HepG2 (cell line): ENCODE measurements at regions not wholly inside any gene's neighbourhood (a gene's known extent, or its start where the extent isn't known, plus 50 kb on each side); places are given as distances from the start of the nearest gene placed in this dataset.

Source experiments
- ATAC-seq: fragments of 200-7000 bp; cut with Tn5 transposase; 3 replicates; pipeline ENCODE4 v1.9.1; 2020; ENCODE audit warnings: mild to moderate bottlenecking, moderate library complexity
- BruUV-seq: library from RNA; stranded (reverse); fragments of 400-500 nt; replicated peaks from 2 replicates; lab custom pipeline; 2021; lab: Mats Ljungman, UMichigan
- CTCF ChIA-PET: fragments of 300-600 bp; formaldehyde crosslinking; extraction: SDS; loops from one replicate; lab custom pipeline; 2021; ENCODE audit warnings: low total read pairs, inconsistent platforms, low intra/inter-chr PET ratio; lab: Yijun Ruan, JAX
- POLR2A ChIA-PET: fragments of 350-600 bp; sonication (Branson Sonifier 250); formaldehyde crosslinking; loops from one replicate; lab custom pipeline; 2020; ENCODE audit warnings: antibody characterized with exemption, inconsistent platforms; lab: Yijun Ruan, JAX
- DNase-seq: peaks from one replicate; pipeline ENCODE4 v3.0.0-alpha.2; 2015; ENCODE audit warnings: low spot score
- FAIRE-seq: peaks from 3 replicates; lab custom pipeline; 2011; peaks lifted over from hg19 to GRCh38; lab: Jason Lieb, UNC
- H2AFZ ChIP-seq: one replicate; pipeline ENCODE4 v1.6.1; 2011; ENCODE audit warnings: low read length, inconsistent platforms
- H3K27ac ChIP-seq: fragments of 300-600 bp; 3 replicates; pipeline ENCODE4 v1.8.0; 2011; ENCODE audit warnings: mixed run types, mild to moderate bottlenecking, mixed read lengths, low read length, inconsistent platforms; ENCODE audit not compliant: insufficient read depth; ENCODE audit errors: extremely low read length
- H3K27me3 ChIP-seq, 2 experiments: fragments of 200-600 bp in 1 of 2; 2 replicates in 1 of 2; 3 replicates in 1 of 2; pipeline versions ENCODE4 v1.6.0 to v1.8.0; 2011; ENCODE audit warnings: low read length in 2 of 2, mild to moderate bottlenecking in 2 of 2, moderate library complexity in 2 of 2, inconsistent platforms in 1 of 2; ENCODE audit not compliant: insufficient read depth in 2 of 2, control insufficient read depth in 1 of 2
- H3K36me3 ChIP-seq, 2 experiments: fragments of 200-600 bp in 1 of 2; replicated peaks in 1 of 2; 2 replicates in 1 of 2; 3 replicates in 1 of 2; pipeline versions ENCODE4 v1.5.1 to v1.8.0; 2011; ENCODE audit warnings: low read length in 2 of 2, inconsistent platforms in 1 of 2; ENCODE audit not compliant: insufficient read depth in 2 of 2, control insufficient read depth in 1 of 2
- H3K4me1 ChIP-seq: 2 replicates; pipeline ENCODE4 v1.5.1; 2012; ENCODE audit warnings: low read length, inconsistent platforms; ENCODE audit not compliant: insufficient read depth
- H3K4me2 ChIP-seq: 2 replicates; pipeline ENCODE4 v1.6.0; 2011; ENCODE audit warnings: low read depth, low read length, inconsistent platforms
- H3K4me3 ChIP-seq, 3 experiments: fragments of 200-600 bp in 1 of 3; sonication (generic), shearing (Covaris generic) in 1 of 3; replicated peaks in 1 of 3; 2 replicates each; pipeline ENCODE4 v1.5.1; 2011 to 2016; ENCODE audit warnings: low read length in 3 of 3, inconsistent platforms in 2 of 3, low read depth in 2 of 3, mild to moderate bottlenecking in 2 of 3, control low read depth in 1 of 3, mixed read lengths in 1 of 3; ENCODE audit not compliant: insufficient read depth in 1 of 3
- H3K79me2 ChIP-seq: one replicate; pipeline ENCODE4 v1.6.1; 2011; ENCODE audit warnings: low read length, inconsistent platforms; ENCODE audit not compliant: insufficient read depth
- H3K9ac ChIP-seq: 2 replicates; pipeline ENCODE4 v1.6.0; 2011; ENCODE audit warnings: mild to moderate bottlenecking, low read depth, low read length, inconsistent platforms; ENCODE audit not compliant: insufficient read depth
- H3K9me3 ChIP-seq: 2 replicates; pipeline ENCODE4 v1.5.1; 2012; ENCODE audit warnings: mild to moderate bottlenecking, low read length
- H4K20me1 ChIP-seq: 2 replicates; pipeline ENCODE4 v1.6.0; 2011; ENCODE audit warnings: inconsistent platforms, mild to moderate bottlenecking, low read length, moderate library complexity; ENCODE audit not compliant: insufficient read depth
- EEA1 ChIP-seq: sonication (generic); formaldehyde crosslinking; IDR thresholded peaks from 2 replicates; pipeline ENCODE4 v1.5.1; 2020; ENCODE audit warnings: mild to moderate bottlenecking, missing genetic modification reagents, borderline replicate concordance
- GATA4 ChIP-seq: sonication (generic); IDR thresholded peaks from 2 replicates; pipeline ENCODE4 v1.6.1; 2016; ENCODE audit warnings: antibody characterized with exemption, low read depth, borderline replicate concordance
- TIGD3 ChIP-seq: sonication (generic); formaldehyde crosslinking; IDR thresholded peaks from 2 replicates; pipeline ENCODE4 v1.5.1; 2020; ENCODE audit warnings: mild to moderate bottlenecking, missing genetic modification reagents, borderline replicate concordance
- ZFP37 ChIP-seq: sonication (generic); formaldehyde crosslinking; IDR thresholded peaks from 2 replicates; pipeline ENCODE4 v1.4.0; 2020; ENCODE audit warnings: missing genetic modification reagents, borderline replicate concordance
- WGBS: methylation state at CpG from one replicate; pipeline ENCODE4 v1.1.6; 2017; ENCODE audit warnings: low lambda C conversion rate; 5-methylcytosine and 5-hydroxymethylcytosine counted together
- in situ Hi-C: cut with HindIII; loops from 2 replicates; pipeline ENCODE4 v1.10.0; 2017; ENCODE audit warnings: low pct_unique_long_range_greater_than_20kb; ENCODE audit not compliant: extremely low pct_ligation_motif_present
- intact Hi-C: fragments of 100-400 bp; cut with micrococcal nuclease; formaldehyde crosslinking; loops from one replicate; pipeline ENCODE4 v1.10.0; 2022; ENCODE audit not compliant: unreplicated experiment
- TF ChIP-seq, protein P1 (sequence below): IDR thresholded peaks from 2 replicates; pipeline ENCODE4 v1.4.0; 2020; ENCODE audit warnings: mild to moderate bottlenecking, missing genetic modification reagents
- TF ChIP-seq, protein P2 (sequence below): sonication (generic); formaldehyde crosslinking; IDR thresholded peaks from 2 replicates; pipeline ENCODE4 v1.4.0; 2020; ENCODE audit warnings: missing genetic modification reagents
- TF ChIP-seq, protein P3 (sequence below): sonication (generic); formaldehyde crosslinking; IDR thresholded peaks from 2 replicates; pipeline ENCODE4 v1.5.0; 2020; ENCODE audit warnings: missing genetic modification reagents
- TF ChIP-seq, protein P4 (sequence below): sonication (generic); formaldehyde crosslinking; IDR thresholded peaks from 2 replicates; pipeline ENCODE4 v1.4.0; 2020; ENCODE audit warnings: missing genetic modification reagents, borderline replicate concordance

- TF ChIP-seq, protein P1, sequence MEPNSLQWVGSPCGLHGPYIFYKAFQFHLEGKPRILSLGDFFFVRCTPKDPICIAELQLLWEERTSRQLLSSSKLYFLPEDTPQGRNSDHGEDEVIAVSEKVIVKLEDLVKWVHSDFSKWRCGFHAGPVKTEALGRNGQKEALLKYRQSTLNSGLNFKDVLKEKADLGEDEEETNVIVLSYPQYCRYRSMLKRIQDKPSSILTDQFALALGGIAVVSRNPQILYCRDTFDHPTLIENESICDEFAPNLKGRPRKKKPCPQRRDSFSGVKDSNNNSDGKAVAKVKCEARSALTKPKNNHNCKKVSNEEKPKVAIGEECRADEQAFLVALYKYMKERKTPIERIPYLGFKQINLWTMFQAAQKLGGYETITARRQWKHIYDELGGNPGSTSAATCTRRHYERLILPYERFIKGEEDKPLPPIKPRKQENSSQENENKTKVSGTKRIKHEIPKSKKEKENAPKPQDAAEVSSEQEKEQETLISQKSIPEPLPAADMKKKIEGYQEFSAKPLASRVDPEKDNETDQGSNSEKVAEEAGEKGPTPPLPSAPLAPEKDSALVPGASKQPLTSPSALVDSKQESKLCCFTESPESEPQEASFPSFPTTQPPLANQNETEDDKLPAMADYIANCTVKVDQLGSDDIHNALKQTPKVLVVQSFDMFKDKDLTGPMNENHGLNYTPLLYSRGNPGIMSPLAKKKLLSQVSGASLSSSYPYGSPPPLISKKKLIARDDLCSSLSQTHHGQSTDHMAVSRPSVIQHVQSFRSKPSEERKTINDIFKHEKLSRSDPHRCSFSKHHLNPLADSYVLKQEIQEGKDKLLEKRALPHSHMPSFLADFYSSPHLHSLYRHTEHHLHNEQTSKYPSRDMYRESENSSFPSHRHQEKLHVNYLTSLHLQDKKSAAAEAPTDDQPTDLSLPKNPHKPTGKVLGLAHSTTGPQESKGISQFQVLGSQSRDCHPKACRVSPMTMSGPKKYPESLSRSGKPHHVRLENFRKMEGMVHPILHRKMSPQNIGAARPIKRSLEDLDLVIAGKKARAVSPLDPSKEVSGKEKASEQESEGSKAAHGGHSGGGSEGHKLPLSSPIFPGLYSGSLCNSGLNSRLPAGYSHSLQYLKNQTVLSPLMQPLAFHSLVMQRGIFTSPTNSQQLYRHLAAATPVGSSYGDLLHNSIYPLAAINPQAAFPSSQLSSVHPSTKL (CRISPR knock-in tag), result no peak
- TF ChIP-seq, protein P2, sequence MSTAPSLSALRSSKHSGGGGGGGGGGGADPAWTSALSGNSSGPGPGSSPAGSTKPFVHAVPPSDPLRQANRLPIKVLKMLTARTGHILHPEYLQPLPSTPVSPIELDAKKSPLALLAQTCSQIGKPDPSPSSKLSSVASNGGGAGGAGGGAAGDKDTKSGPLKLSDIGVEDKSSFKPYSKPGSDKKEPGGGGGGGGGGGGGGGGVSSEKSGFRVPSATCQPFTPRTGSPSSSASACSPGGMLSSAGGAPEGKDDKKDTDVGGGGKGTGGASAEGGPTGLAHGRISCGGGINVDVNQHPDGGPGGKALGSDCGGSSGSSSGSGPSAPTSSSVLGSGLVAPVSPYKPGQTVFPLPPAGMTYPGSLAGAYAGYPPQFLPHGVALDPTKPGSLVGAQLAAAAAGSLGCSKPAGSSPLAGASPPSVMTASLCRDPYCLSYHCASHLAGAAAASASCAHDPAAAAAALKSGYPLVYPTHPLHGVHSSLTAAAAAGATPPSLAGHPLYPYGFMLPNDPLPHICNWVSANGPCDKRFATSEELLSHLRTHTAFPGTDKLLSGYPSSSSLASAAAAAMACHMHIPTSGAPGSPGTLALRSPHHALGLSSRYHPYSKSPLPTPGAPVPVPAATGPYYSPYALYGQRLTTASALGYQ (CRISPR knock-in tag), result no peak
- TF ChIP-seq EEA1 (CRISPR knock-in tag), result no peak
These were observed 490.9 kb upstream of the CFAP20DC start (continued) for GRCh38 chr3:59540696-59541095.

DNA sequence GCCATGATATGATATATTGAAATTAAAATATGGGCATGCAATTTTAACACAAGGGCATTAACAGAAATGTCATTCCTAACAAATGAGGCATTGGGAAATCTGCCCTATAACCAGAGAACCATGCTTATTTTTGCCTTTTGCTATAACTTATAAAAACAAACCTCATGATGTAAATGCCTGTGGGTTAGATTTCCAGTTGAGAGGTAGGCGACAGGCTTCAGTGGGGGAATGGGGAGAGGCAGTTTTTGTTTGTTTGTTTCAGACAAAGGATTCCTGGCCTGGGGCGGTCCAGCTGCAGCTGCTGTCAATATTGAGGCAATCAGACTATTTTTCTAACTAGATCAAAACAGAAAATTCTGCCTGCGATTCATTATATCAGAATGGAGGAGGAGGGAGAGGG lies 490.4 kb upstream of the CFAP20DC start:
- Histone ChIP-seq H4K20me1 (no peaks in the 10 kb centered on the region), H3K36me3 (no peaks in the 10 kb centered on the region), H3K4me1 (no peaks in the 10 kb centered on the region), H3K27me3 (peaks cover 0 to 4% of the 10 kb centered on the region in 2 experiments; a peak in 1 of 5 replicates), H2AFZ (no peak overlapping the region), H3K9ac (no peak overlapping the region), H3K27ac (no peak overlapping the region), H3K9me3 (no peaks in the 10 kb centered on the region), H3K79me2 (no peaks in the 10 kb centered on the region), H3K4me2 (no peak overlapping the region), H3K4me3 (no peak overlapping the region)
- ATAC-seq, result no peak
- CTCF ChIA-PET, result no interaction called here
- no peak for FAIRE-seq
- POLR2A ChIA-PET, result no interaction called here
- in situ Hi-C loops (no loop called here), intact Hi-C loops (no loop called here)
- no TSS peak for BruUV-seq
- DNase-seq, result no peak
- 3% methylated on average over 3 of the region's 3 CpGs for WGBS
- TF ChIP-seq GATA4, result no peak
- no peak for TF ChIP-seq ZFP37
- TF ChIP-seq, protein P3, sequence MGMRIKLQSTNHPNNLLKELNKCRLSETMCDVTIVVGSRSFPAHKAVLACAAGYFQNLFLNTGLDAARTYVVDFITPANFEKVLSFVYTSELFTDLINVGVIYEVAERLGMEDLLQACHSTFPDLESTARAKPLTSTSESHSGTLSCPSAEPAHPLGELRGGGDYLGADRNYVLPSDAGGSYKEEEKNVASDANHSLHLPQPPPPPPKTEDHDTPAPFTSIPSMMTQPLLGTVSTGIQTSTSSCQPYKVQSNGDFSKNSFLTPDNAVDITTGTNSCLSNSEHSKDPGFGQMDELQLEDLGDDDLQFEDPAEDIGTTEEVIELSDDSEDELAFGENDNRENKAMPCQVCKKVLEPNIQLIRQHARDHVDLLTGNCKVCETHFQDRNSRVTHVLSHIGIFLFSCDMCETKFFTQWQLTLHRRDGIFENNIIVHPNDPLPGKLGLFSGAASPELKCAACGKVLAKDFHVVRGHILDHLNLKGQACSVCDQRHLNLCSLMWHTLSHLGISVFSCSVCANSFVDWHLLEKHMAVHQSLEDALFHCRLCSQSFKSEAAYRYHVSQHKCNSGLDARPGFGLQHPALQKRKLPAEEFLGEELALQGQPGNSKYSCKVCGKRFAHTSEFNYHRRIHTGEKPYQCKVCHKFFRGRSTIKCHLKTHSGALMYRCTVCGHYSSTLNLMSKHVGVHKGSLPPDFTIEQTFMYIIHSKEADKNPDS, result no peak
- TF ChIP-seq, protein P4, sequence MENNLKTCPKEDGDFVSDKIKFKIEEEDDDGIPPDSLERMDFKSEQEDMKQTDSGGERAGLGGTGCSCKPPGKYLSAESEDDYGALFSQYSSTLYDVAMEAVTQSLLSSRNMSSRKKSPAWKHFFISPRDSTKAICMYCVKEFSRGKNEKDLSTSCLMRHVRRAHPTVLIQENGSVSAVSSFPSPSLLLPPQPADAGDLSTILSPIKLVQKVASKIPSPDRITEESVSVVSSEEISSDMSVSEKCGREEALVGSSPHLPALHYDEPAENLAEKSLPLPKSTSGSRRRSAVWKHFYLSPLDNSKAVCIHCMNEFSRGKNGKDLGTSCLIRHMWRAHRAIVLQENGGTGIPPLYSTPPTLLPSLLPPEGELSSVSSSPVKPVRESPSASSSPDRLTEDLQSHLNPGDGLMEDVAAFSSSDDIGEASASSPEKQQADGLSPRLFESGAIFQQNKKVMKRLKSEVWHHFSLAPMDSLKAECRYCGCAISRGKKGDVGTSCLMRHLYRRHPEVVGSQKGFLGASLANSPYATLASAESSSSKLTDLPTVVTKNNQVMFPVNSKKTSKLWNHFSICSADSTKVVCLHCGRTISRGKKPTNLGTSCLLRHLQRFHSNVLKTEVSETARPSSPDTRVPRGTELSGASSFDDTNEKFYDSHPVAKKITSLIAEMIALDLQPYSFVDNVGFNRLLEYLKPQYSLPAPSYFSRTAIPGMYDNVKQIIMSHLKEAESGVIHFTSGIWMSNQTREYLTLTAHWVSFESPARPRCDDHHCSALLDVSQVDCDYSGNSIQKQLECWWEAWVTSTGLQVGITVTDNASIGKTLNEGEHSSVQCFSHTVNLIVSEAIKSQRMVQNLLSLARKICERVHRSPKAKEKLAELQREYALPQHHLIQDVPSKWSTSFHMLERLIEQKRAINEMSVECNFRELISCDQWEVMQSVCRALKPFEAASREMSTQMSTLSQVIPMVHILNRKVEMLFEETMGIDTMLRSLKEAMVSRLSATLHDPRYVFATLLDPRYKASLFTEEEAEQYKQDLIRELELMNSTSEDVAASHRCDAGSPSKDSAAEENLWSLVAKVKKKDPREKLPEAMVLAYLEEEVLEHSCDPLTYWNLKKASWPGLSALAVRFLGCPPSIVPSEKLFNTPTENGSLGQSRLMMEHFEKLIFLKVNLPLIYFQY (CRISPR knock-in tag), result no peak
- TF ChIP-seq TIGD3, result no peak
